GM12878 (cell line): ENCODE measurements at regions not wholly inside any gene's neighbourhood (a gene's known extent, or its start where the extent isn't known, plus 50 kb on each side); places are given as distances from the start of the nearest gene placed in this dataset.

Source experiments
- BACH1 ChIP-seq: fragments of 450-650 bp; IDR thresholded peaks from 2 replicates; pipeline ENCODE4 v1.6.1; 2017; ENCODE audit warnings: mild to moderate bottlenecking, borderline replicate concordance
- POLR2AphosphoS5 ChIP-seq: IDR thresholded peaks from 2 replicates; pipeline ENCODE4 v1.6.1; 2011; ENCODE audit warnings: mild to moderate bottlenecking, low read length, inconsistent platforms
- SRF ChIP-seq, 2 experiments: IDR thresholded peaks; 2 replicates each; pipeline ENCODE4 v1.6.1; 2011; ENCODE audit warnings: low read depth in 2 of 2, low read length in 2 of 2, mild to moderate bottlenecking in 1 of 2, moderate library complexity in 1 of 2
- ZNF274 ChIP-seq: IDR thresholded peaks from one replicate; pipeline ENCODE4 v1.8.0; 2011; ENCODE audit not compliant: insufficient read length, insufficient read depth
- TF ChIP-seq, protein P1 (sequence below), 3 experiments: IDR thresholded peaks in 2 of 3; conservative IDR thresholded peaks in 1 of 3; 2 replicates each; pipeline ENCODE4 v1.5.1; 2011; ENCODE audit warnings: low read depth in 3 of 3, low read length in 3 of 3, mild to moderate bottlenecking in 3 of 3, control low read depth in 2 of 3, moderate library complexity in 2 of 3, inconsistent platforms in 1 of 3, mixed read lengths in 1 of 3; ENCODE audit not compliant: control insufficient read depth in 2 of 3, insufficient read depth in 1 of 3; ENCODE audit errors: extremely low read depth in 1 of 3

DNA sequence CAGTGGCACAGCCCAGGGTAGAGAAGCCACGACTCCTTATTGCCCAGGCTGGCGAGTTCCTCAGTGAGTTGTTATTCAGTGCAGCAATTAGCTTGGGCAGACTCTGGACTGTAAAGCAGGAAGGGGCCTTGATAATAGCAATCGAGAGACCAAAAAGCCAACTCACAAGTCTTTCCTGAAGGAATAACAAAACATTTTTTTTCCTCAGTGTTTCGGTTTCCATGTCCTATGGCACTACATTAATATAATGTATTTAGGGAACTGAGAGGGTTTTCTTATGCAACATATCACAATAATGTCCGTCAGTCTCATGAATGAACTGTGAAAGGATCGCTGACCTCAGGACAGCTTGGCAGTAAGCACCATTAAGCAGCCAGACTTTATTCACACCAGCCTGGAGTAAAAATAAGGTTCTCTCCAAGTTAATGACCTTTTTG is 248.9 kb upstream of the TBL1XR1 start:
- TF ChIP-seq BACH1 (no peak), SRF (IDR thresholded peaks at IDR 0.05; ENCODE audit: low read depth in 2 of 2, low read length in 2 of 2) (no peak), POLR2AphosphoS5 (no peak), ZNF274 (no peak)
- TF ChIP-seq, protein P1, sequence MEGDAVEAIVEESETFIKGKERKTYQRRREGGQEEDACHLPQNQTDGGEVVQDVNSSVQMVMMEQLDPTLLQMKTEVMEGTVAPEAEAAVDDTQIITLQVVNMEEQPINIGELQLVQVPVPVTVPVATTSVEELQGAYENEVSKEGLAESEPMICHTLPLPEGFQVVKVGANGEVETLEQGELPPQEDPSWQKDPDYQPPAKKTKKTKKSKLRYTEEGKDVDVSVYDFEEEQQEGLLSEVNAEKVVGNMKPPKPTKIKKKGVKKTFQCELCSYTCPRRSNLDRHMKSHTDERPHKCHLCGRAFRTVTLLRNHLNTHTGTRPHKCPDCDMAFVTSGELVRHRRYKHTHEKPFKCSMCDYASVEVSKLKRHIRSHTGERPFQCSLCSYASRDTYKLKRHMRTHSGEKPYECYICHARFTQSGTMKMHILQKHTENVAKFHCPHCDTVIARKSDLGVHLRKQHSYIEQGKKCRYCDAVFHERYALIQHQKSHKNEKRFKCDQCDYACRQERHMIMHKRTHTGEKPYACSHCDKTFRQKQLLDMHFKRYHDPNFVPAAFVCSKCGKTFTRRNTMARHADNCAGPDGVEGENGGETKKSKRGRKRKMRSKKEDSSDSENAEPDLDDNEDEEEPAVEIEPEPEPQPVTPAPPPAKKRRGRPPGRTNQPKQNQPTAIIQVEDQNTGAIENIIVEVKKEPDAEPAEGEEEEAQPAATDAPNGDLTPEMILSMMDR (IDR thresholded peaks at IDR 0.05 in 2 of 3, conservative IDR thresholded peaks at IDR 0.05 in 1 of 3; ENCODE audit: control insufficient read depth in 2 of 3, extremely low read depth in 1 of 3, insufficient read depth in 1 of 3, low read depth in 3 of 3, low read length in 3 of 3) = no peak
